ENCODE measurements at regions not wholly inside any gene's neighbourhood (a gene's known extent, or its start where the extent isn't known, plus 50 kb on each side); places are given as distances from the start of the nearest gene placed in this dataset.

- no peak for DNase-seq (ENCODE audit: low read depth)
- no peak overlapping the region for H3K4me3 ChIP-seq (ENCODE audit: low read depth, low read length)
- TF ChIP-seq CTCF (IDR thresholded peaks at IDR 0.05; ENCODE audit: insufficient read depth, low read depth, low read length), result no peak
Observed at GRCh38 chr11:92376680-92377079, 152.1 kb downstream of the FAT3 start.

- peak; percentile 70 for DNase-seq (ENCODE audit: low read depth)
- no peak for TF ChIP-seq CTCF (IDR thresholded peaks at IDR 0.05; ENCODE audit: insufficient read depth, low read depth, low read length)
Observed at GRCh38 chr11:92380882-92381281, 156.3 kb downstream of the FAT3 start.

GRCh38 chr11:92382311-92382710 lies 157.7 kb downstream of the FAT3 start:
- no peak for TF ChIP-seq CTCF (IDR thresholded peaks at IDR 0.05; ENCODE audit: insufficient read depth, low read depth, low read length)
- DNase-seq (ENCODE audit: low read depth), result no peak
- H3K4me3 ChIP-seq (ENCODE audit: low read depth, low read length), result no peak overlapping the region

More at GRCh38 chr11:92380882-92381281, 156.3 kb downstream of the FAT3 start:
- no peak overlapping the region for H3K4me3 ChIP-seq (ENCODE audit: low read depth, low read length)

GRCh38 chr11:92383430-92383829 lies 158.8 kb downstream of the FAT3 start:
- no peak for TF ChIP-seq CTCF (IDR thresholded peaks at IDR 0.05; ENCODE audit: insufficient read depth, low read depth, low read length)
- peak; percentile 62 for DNase-seq (ENCODE audit: low read depth)
- no peak overlapping the region for H3K4me3 ChIP-seq (ENCODE audit: low read depth, low read length)

- TF ChIP-seq CTCF (IDR thresholded peaks at IDR 0.05; ENCODE audit: insufficient read depth, low read depth, low read length), result no peak
- peak; percentile 18 for DNase-seq (ENCODE audit: low read depth)
- no peak overlapping the region for H3K4me3 ChIP-seq (ENCODE audit: low read depth, low read length)
Observed at GRCh38 chr11:92384358-92384757, 159.7 kb downstream of the FAT3 start.

- H3K4me3 ChIP-seq (ENCODE audit: low read depth, low read length), result no peak overlapping the region
- peak; percentile 11 for DNase-seq (ENCODE audit: low read depth)
- TF ChIP-seq CTCF (IDR thresholded peaks at IDR 0.05; ENCODE audit: insufficient read depth, low read depth, low read length), result no peak
Observed at GRCh38 chr11:92384802-92385201, 160.2 kb downstream of the FAT3 start.

GRCh38 chr11:92386577-92386976 lies 162.0 kb downstream of the FAT3 start:
- no peak overlapping the region for H3K4me3 ChIP-seq (ENCODE audit: low read depth, low read length)
- DNase-seq (ENCODE audit: low read depth), result no peak
- TF ChIP-seq CTCF (IDR thresholded peaks at IDR 0.05; ENCODE audit: insufficient read depth, low read depth, low read length), result no peak

Measured in fibroblast of villous mesenchyme (primary cell).